Brain microvascular endothelial cell (primary cell): ENCODE measurements at regions not wholly inside any gene's neighbourhood (a gene's known extent, or its start where the extent isn't known, plus 50 kb on each side); places are given as distances from the start of the nearest gene placed in this dataset.

ENCODE experiments used
- DNase-seq: peaks from one replicate; pipeline ENCODE4 v3.0.0-alpha.2; 2020
- H3K27ac ChIP-seq: fragments of 250-450 bp; sonication (Bioruptor Pico); 2 replicates; pipeline ENCODE4 v1.5.1; 2020; ENCODE audit warnings: mild to moderate bottlenecking, moderate library complexity
- H3K27me3 ChIP-seq: fragments of 250-450 bp; sonication (Bioruptor Pico); replicated peaks from 2 replicates; pipeline ENCODE4 v1.5.1; 2020; ENCODE audit warnings: mild to moderate bottlenecking
- H3K36me3 ChIP-seq: fragments of 250-450 bp; sonication (Bioruptor Pico); replicated peaks from 2 replicates; pipeline ENCODE4 v1.5.1; 2020; ENCODE audit warnings: mild to moderate bottlenecking
- H3K4me3 ChIP-seq: 2 replicates; pipeline ENCODE4 v1.5.1; 2011; ENCODE audit warnings: low read depth, mild to moderate bottlenecking, control low read depth, low read length, moderate library complexity
- CTCF ChIP-seq: IDR thresholded peaks from 2 replicates; pipeline ENCODE4 v1.5.1; 2011; ENCODE audit warnings: low read depth, mild to moderate bottlenecking, moderate library complexity, low read length, control low read depth, inconsistent platforms; ENCODE audit errors: missing control alignments
- in situ Hi-C: cut with HindIII; loops from 2 replicates; pipeline ENCODE4 v1.10.0; 2017; ENCODE audit warnings: low sequenced_read_pairs, low pct_ligation_motif_present

GRCh38 chr1:38340409-38340808 is 293.8 kb upstream of the POU3F1 start:
- no peak for TF ChIP-seq CTCF
- Histone ChIP-seq H3K27ac (no peak overlapping the region), H3K27me3 (no peaks in the 10 kb centered on the region), H3K36me3 (no peaks in the 10 kb centered on the region), H3K4me3 (no peak overlapping the region)
- in situ Hi-C loops, result no loop called here
- no peak for DNase-seq

GRCh38 chr1:38337711-38338110 is 291.1 kb upstream of the POU3F1 start:
- in situ Hi-C loops, result no loop called here
- TF ChIP-seq CTCF, result no peak
- Histone ChIP-seq H3K27me3 (no peaks in the 10 kb centered on the region), H3K27ac (no peak overlapping the region), H3K4me3 (no peak overlapping the region), H3K36me3 (no peaks in the 10 kb centered on the region)
- no peak for DNase-seq

DNA sequence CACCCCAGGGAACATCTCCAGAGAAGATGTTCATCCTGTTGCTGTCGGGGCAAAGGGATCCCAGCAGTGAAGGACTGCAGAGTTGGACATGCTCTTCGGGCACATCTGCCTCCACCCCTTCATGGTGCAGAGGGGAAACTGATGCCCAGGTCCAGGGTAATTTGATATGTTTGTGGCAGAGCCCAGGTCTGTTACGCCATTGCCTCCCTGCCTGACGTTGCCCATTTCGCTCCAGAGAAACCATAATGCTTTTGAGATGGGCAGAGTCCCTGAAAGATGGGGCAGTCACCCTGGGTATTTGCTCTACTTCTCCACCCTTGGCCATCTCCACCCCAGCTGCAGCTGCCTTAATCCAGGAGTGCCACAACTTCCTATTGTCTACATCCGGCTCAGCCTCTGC is 290.4 kb upstream of the POU3F1 start:
- in situ Hi-C loops, result no loop called here
- H3K4me3 ChIP-seq, result no peak overlapping the region
- DNase-seq, result no peak
- no peaks in the 10 kb centered on the region for H3K36me3 ChIP-seq
- TF ChIP-seq CTCF, result no peak
- no peak overlapping the region for H3K27ac ChIP-seq
- H3K27me3 ChIP-seq, result no peaks in the 10 kb centered on the region

- DNase-seq, result no peak
- H3K4me3 ChIP-seq, result no peak overlapping the region
- no peaks in the 10 kb centered on the region for H3K36me3 ChIP-seq
- in situ Hi-C loops, result no loop called here
- no peak overlapping the region for H3K27ac ChIP-seq
- H3K27me3 ChIP-seq, result no peaks in the 10 kb centered on the region
- TF ChIP-seq CTCF, result no peak
Observed at GRCh38 chr1:38336301-38336923, 289.8 kb upstream of the POU3F1 start.

- in situ Hi-C loops, result no loop called here
- H3K4me3 ChIP-seq, result no peak overlapping the region
- no peak for TF ChIP-seq CTCF
- DNase-seq, result no peak
- H3K36me3 ChIP-seq, result no peaks in the 10 kb centered on the region
- no peak overlapping the region for H3K27ac ChIP-seq
- H3K27me3 ChIP-seq, result no peaks in the 10 kb centered on the region
Observed at GRCh38 chr1:38334930-38335592, 288.5 kb upstream of the POU3F1 start.
